GM21723 (cell line): ENCODE measurements at regions not wholly inside any gene's neighbourhood (a gene's known extent, or its start where the extent isn't known, plus 50 kb on each side); places are given as distances from the start of the nearest gene placed in this dataset.
"Not testable (repeated sequence)": the region's sequence is repeated elsewhere in the genome, so short reads cannot be mapped to it uniquely, and the experiment has no call there.

Experiments
- ATAC-seq: cut with Tn5 transposase; IDR thresholded peaks from one replicate; pipeline ENCODE4 v1.9.1; 2021; ENCODE audit warnings: mild to moderate bottlenecking, moderate library complexity; ENCODE audit not compliant: unreplicated experiment

- no peak for ATAC-seq
These were observed 245.8 kb downstream of the FRK start for GRCh38 chr6:115814907-115815306.

GRCh38 chr6:115811541-115811940 lies 249.2 kb downstream of the FRK start:
- no peak for ATAC-seq

- no peak for ATAC-seq
These were observed 262.5 kb downstream of the FRK start for GRCh38 chr6:115798229-115798628.

DNA sequence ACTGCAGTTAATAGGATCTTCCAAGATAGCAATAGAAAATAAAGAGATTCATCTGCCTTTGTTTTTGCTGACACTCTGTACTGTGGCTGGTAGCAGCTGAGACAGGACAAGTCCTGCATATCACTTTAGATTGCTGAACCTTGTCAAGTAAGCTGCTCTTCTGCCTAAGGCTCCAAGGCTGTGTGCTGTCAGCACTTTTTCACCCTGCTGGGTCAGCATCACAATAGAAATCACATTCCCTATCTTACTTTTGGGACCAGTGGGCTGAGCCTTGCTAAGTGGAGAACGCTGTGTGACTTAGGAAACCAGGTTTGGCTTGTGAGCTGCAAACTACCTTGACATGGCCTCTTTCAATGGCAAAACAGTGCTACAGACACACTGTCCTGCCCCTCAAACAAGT lies 263.9 kb downstream of the FRK start:
- ATAC-seq: no peak

DNA sequence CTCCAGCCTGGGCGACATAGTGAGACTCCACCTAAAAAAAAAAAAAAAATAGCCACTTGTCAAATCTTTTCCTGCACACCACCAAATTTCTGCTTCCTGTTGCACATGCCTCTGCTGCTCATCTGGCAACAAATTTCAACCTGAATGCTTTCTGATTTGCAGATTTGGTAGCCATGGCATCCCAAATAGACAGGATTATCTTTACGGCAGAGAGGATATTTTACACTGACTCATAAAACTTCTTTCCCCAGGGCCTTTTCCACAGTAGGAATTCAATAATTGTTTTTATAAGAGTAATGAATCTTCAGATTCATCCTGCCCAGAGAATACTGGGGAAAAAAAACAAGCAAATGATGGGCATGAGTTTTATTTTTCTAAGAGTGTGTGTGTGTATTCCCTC lies 264.6 kb downstream of the FRK start:
- no peak for ATAC-seq

DNA sequence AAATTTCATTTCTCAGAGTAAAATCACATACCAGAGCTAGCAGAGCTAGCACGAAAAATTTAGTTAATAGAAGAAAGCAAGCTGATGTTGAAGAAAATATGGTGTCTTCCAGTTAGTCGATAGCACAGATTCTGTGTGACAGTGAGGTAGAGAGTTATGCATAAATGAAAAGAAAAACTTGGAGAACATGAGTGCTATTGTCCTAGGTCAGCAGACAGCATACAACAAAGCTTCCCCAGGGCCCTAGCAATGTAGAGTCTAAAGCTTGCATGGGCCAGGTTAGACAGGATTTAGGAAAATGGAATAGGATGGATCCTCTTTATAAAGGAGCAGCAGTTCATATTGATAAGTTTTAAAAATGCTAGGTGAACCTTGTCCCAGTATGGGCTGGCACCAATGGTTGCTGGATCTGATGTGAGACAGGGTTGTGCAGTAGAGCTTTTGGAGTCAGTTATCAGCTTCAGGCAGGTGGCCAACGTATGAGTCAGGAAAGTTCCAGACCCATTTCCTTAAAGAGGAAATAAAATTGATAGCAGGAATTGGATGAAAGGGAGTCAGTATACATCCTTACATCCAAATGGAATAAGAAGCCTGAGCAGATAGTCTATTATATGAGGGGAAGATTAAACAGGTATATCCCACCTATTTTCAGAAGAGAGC lies 277.2 kb downstream of the FRK start:
- no peak for ATAC-seq

- ATAC-seq: no peak
These were observed 278.1 kb downstream of the FRK start for GRCh38 chr6:115782612-115783011.

DNA sequence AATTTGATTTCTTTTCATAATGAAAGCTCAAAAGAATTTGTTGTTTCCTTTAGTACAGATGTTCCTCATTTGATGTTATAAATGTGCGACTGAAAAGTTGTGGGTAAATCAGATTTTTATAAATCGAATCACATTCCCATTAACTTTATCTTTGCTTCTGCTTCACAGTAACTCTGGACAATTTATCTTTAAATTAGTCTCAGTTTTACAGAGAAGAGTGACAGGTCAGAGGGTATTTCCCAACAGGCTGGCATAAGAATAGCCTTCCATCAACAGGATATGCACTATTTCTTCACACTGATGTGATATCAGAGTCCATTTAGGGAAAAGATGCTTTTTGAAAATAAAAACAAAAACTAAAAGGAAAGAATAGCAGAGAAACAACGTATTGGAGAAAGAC lies 286.9 kb downstream of the FRK start:
- ATAC-seq: no peak

GRCh38 chr6:115770851-115771250 lies 289.8 kb downstream of the FRK start:
- no peak for ATAC-seq

- no peak for ATAC-seq
These were observed 292.2 kb downstream of the FRK start for GRCh38 chr6:115768500-115768899.

GRCh38 chr6:115767931-115768330 lies 292.8 kb downstream of the FRK start:
- no peak for ATAC-seq

GRCh38 chr6:115766745-115767462 lies 293.8 kb downstream of the FRK start:
- ATAC-seq: no peak

DNA sequence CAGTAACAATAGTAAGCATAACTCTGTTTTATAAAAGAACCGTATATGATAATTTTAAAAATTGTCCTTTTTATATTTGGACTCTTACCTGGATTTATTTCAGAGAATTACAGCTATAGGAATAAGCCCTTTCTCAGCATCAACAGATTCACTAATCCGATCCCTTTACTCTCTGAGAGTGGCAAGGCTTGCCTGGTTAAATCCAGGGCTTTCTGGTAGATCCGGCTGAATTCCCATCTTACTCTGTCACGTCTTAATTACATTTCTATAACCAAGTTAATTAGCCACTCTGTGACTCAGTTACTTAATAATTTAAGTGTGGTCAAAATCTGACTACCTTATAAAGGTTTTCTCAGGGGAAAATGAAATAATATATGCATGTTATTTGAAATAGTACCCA lies 294.7 kb downstream of the FRK start:
- ATAC-seq: no peak

- no peak for ATAC-seq
These were observed 301.6 kb downstream of the FRK start for GRCh38 chr6:115759051-115759450.

DNA sequence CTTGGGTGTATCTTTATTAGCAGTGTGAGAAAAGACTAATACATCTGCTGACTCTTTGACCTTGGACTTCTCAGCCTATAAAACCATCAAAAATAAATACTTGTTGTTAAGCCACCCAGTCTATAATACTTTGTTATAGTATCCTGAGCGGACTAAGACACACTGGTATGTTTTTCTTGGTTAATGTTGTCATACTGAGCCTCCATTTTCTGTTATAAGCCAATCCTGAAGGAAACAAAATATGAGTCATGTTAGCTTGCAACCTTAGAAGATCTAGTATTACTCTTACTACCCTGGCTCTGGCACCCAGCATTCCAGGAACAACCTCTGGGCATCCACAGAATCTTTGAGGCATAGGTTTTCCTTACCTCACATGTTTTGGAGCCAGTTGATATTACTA lies 307.2 kb downstream of the FRK start:
- no peak for ATAC-seq

- ATAC-seq: no peak
These were observed 309.7 kb downstream of the FRK start for GRCh38 chr6:115750946-115751345.

- no peak for ATAC-seq
These were observed 310.4 kb downstream of the FRK start for GRCh38 chr6:115750292-115750691.

GRCh38 chr6:115747719-115748118 lies 313.0 kb downstream of the FRK start:
- ATAC-seq: no peak

DNA sequence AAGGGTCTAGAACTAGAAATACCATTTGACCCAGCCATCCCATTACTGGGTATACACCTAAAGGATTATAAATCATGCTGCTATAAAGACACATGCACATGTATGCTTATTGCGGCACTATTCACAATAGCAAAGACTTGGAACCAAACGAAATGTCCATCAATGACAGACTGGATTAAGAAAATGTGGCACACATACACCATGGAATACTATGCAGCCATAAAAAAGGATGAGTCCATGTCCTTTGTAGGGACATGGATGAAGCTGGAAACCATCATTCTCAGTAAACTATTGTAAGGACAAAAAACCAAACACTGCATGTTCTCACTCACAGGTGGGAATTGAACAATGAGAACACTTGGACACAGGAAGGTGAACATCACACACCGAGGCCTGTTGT lies 314.1 kb downstream of the FRK start:
- not testable (repeated sequence) for ATAC-seq

DNA sequence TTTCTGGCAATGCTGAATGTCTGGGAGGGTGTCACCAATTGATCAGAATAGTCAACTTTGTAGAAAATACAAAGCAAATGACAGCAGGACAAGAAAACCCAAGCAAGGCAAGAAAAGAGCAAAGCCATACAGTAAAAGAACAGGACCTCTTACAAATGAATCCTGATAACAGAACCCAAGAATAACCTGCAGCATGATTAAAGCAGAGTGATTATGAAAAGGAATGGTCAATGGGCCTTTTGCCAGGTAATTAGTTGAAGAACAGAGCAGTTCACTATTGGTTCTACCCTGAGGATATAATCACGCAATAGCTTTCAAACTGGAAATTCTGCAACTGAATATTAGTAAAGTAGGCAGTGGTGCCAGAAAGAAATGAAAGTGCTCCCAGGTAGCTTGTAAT lies 319.8 kb downstream of the FRK start:
- ATAC-seq: no peak

DNA sequence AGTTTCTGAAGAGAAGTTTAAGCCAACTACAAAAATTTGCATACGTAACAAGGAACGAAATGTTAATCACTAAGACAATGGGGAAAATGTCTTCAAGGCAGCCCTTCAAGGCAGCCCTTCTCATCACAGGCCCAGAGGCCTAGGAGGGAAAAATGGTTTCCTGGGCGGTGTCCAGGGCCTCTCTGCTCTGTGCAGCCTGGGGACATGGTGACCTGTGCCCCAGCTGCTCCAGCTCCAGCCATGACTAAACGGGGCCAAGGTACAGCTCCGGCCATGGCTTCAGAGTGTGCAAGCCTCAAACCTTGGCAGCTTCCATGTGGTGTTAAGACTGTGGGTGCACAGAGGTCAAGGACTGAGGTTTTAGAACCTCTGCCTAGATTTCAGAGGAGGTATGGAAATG lies 325.1 kb downstream of the FRK start:
- no peak for ATAC-seq

- ATAC-seq: no peak
These were observed 327.3 kb downstream of the FRK start for GRCh38 chr6:115733426-115733825.

- ATAC-seq: no peak
These were observed 331.7 kb downstream of the FRK start for GRCh38 chr6:115729036-115729435.
